Uterus (tissue), 2 donors: ENCODE measurements at regions not wholly inside any gene's neighbourhood (a gene's known extent, or its start where the extent isn't known, plus 50 kb on each side); places are given as distances from the start of the nearest gene placed in this dataset.
"Not testable (repeated sequence)": the region's sequence is repeated elsewhere in the genome, so short reads cannot be mapped to it uniquely, and the experiment has no call there.

Experiments
- POLR2A ChIP-seq, 2 donors: fragments of 450-650 bp; IDR thresholded peaks; one replicate each; pipeline ENCODE4 v1.6.1; 2016; ENCODE audit warnings: antibody characterized with exemption in 2 of 2, mild to moderate bottlenecking in 1 of 2, moderate library complexity in 1 of 2
- TF ChIP-seq, protein P1 (sequence below), 4 experiments: fragments of 200-600 bp in 2 of 4; fragments of 450-650 bp in 2 of 4; sonication (generic) in 2 of 4; IDR thresholded peaks; one replicate each; pipeline ENCODE4 v1.5.1; 2016 to 2019; ENCODE audit warnings: antibody characterized with exemption in 4 of 4, mild to moderate bottlenecking in 2 of 4, moderate library complexity in 1 of 4

DNA sequence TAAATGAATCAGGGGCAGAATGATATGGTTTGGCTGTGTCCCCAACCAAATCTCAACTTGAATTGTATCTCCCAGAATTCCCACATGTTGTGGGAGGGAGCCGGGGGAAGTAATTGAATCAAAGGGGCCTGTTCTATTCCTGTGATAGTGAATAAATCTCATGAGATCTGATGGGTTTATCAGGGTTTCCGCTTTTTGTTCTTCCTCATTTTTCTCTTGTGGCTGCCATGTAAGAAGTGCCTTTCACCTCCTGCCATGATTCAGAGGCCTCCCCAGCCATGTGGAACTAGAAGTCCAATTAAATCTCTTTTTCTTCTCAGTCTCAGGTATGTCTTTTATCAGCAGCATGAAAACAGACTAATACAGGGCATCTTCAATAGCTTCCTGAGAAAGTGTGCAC lies 107.0 kb downstream of the OTUD1 start:
- TF ChIP-seq, protein P1, sequence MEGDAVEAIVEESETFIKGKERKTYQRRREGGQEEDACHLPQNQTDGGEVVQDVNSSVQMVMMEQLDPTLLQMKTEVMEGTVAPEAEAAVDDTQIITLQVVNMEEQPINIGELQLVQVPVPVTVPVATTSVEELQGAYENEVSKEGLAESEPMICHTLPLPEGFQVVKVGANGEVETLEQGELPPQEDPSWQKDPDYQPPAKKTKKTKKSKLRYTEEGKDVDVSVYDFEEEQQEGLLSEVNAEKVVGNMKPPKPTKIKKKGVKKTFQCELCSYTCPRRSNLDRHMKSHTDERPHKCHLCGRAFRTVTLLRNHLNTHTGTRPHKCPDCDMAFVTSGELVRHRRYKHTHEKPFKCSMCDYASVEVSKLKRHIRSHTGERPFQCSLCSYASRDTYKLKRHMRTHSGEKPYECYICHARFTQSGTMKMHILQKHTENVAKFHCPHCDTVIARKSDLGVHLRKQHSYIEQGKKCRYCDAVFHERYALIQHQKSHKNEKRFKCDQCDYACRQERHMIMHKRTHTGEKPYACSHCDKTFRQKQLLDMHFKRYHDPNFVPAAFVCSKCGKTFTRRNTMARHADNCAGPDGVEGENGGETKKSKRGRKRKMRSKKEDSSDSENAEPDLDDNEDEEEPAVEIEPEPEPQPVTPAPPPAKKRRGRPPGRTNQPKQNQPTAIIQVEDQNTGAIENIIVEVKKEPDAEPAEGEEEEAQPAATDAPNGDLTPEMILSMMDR (IDR thresholded peaks at IDR 0.05), result not testable (repeated sequence)
- TF ChIP-seq POLR2A (IDR thresholded peaks at IDR 0.05), result not testable (repeated sequence)
